ENCODE measurements at regions not wholly inside any gene's neighbourhood (a gene's known extent, or its start where the extent isn't known, plus 50 kb on each side); places are given as distances from the start of the nearest gene placed in this dataset.
A peak's percentile ranks its signal among the peaks of the same experiment; 100 is the strongest.

DNA sequence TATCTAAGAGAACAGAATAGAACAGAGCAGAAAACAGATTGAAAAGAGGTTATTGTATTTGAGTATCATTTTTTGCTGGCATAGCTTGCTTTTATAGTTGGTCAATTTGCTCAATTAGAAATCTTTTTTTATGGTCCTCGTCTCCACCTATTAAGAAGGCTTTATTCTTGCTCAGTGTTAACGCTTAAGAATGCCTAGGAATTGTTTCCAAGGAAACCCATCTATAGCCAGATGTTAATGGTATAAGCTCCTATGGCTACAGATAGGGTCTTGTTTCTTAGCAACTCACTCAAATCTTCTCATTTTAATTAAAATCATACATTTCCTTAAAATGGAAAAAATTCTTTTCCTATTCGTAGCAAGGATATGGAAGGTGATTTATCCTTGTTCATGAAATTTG is 392.3 kb downstream of the TMEM135 start:
- Histone ChIP-seq H3K9me2 (ENCODE audit: insufficient read depth, low read length) (no peaks in the 10 kb centered on the region), H3K9ac (ENCODE audit: low read length) (no peak overlapping the region), H3K4me3 (ENCODE audit: low read length) (no peak overlapping the region), H3K79me2 (replicated peaks; ENCODE audit: insufficient read depth, low read length) (no peaks in the 10 kb centered on the region), H4K20me1 (ENCODE audit: insufficient read depth) (no peaks in the 10 kb centered on the region), H3F3A (ENCODE audit: insufficient read depth, low read length, poor library complexity, severe bottlenecking) (no peaks in the 10 kb centered on the region), H3K27ac (ENCODE audit: low read length) (peak overlapping the region; percentile 42), H3K4me2 (ENCODE audit: low read length) (no peak overlapping the region), H2AFZ (ENCODE audit: low read depth, low read length) (peak overlapping the region; percentile 10), H3K36me3 (ENCODE audit: insufficient read depth, low read length) (no peaks in the 10 kb centered on the region), H3K27me3 (ENCODE audit: insufficient read depth, low read depth, low read length) (no peaks in the 10 kb centered on the region), H3K9me3 (ENCODE audit: low read length) (no peaks in the 10 kb centered on the region)
- no peak for TF ChIP-seq POLR2AphosphoS5 (IDR thresholded peaks at IDR 0.05)
- no peak for TF ChIP-seq RAD21 (conservative IDR thresholded peaks at IDR 0.05)
- TF ChIP-seq SMC3 (conservative IDR thresholded peaks at IDR 0.05; ENCODE audit: poor library complexity): no peak
- TF ChIP-seq, protein P1, sequence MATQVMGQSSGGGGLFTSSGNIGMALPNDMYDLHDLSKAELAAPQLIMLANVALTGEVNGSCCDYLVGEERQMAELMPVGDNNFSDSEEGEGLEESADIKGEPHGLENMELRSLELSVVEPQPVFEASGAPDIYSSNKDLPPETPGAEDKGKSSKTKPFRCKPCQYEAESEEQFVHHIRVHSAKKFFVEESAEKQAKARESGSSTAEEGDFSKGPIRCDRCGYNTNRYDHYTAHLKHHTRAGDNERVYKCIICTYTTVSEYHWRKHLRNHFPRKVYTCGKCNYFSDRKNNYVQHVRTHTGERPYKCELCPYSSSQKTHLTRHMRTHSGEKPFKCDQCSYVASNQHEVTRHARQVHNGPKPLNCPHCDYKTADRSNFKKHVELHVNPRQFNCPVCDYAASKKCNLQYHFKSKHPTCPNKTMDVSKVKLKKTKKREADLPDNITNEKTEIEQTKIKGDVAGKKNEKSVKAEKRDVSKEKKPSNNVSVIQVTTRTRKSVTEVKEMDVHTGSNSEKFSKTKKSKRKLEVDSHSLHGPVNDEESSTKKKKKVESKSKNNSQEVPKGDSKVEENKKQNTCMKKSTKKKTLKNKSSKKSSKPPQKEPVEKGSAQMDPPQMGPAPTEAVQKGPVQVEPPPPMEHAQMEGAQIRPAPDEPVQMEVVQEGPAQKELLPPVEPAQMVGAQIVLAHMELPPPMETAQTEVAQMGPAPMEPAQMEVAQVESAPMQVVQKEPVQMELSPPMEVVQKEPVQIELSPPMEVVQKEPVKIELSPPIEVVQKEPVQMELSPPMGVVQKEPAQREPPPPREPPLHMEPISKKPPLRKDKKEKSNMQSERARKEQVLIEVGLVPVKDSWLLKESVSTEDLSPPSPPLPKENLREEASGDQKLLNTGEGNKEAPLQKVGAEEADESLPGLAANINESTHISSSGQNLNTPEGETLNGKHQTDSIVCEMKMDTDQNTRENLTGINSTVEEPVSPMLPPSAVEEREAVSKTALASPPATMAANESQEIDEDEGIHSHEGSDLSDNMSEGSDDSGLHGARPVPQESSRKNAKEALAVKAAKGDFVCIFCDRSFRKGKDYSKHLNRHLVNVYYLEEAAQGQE (IDR thresholded peaks at IDR 0.05; ENCODE audit: borderline replicate concordance): no peak
- TF ChIP-seq EP300 (conservative IDR thresholded peaks at IDR 0.05; ENCODE audit: poor library complexity, severe bottlenecking): no peak

DNA sequence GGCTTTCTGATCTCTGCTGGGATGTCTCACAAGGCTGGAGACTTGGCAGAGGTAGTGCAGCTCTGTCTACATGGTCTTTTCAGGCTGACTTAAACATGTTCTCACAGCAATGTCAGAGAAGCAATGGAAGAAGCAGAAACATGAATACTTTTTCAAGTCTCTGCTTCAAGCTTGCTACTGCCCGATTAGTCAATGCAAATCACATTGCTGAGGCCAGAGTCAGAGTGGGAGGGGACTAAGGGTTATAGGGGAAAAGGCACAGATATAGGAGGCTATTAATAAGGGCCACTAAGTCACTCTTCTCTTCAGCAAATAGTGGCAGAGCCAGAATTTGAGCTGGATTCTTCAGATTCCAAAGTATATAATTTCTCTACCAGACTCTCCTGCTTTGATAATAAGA is 390.5 kb downstream of the TMEM135 start:
- H3K27me3 ChIP-seq (ENCODE audit: insufficient read depth, low read depth, low read length): no peaks in the 10 kb centered on the region
- H3K36me3 ChIP-seq (ENCODE audit: insufficient read depth, low read length): no peaks in the 10 kb centered on the region
- H3F3A ChIP-seq (ENCODE audit: insufficient read depth, low read length, poor library complexity, severe bottlenecking): no peaks in the 10 kb centered on the region
- no peaks in the 10 kb centered on the region for H3K9me3 ChIP-seq (ENCODE audit: low read length)
- no peak overlapping the region for H2AFZ ChIP-seq (ENCODE audit: low read depth, low read length)
- no peaks in the 10 kb centered on the region for H3K79me2 ChIP-seq (replicated peaks; ENCODE audit: insufficient read depth, low read length)
- H3K9me2 ChIP-seq (ENCODE audit: insufficient read depth, low read length): no peaks in the 10 kb centered on the region
- no peak overlapping the region for H3K4me3 ChIP-seq (ENCODE audit: low read length)
- no peak overlapping the region for H3K27ac ChIP-seq (ENCODE audit: low read length)
- no peak overlapping the region for H3K9ac ChIP-seq (ENCODE audit: low read length)
- no peak overlapping the region for H3K4me2 ChIP-seq (ENCODE audit: low read length)
- TF ChIP-seq SMC3 (conservative IDR thresholded peaks at IDR 0.05; ENCODE audit: poor library complexity) (no peak), EZH2 (IDR thresholded peaks at IDR 0.05; ENCODE audit: borderline replicate concordance, insufficient read depth, low read length, poor library complexity, severe bottlenecking) (no peak), EP300 (conservative IDR thresholded peaks at IDR 0.05; ENCODE audit: poor library complexity, severe bottlenecking) (no peak), RAD21 (conservative IDR thresholded peaks at IDR 0.05) (no peak), TAF1 (IDR thresholded peaks at IDR 0.05; ENCODE audit: low read depth) (no peak)
- TF ChIP-seq, protein P2, sequence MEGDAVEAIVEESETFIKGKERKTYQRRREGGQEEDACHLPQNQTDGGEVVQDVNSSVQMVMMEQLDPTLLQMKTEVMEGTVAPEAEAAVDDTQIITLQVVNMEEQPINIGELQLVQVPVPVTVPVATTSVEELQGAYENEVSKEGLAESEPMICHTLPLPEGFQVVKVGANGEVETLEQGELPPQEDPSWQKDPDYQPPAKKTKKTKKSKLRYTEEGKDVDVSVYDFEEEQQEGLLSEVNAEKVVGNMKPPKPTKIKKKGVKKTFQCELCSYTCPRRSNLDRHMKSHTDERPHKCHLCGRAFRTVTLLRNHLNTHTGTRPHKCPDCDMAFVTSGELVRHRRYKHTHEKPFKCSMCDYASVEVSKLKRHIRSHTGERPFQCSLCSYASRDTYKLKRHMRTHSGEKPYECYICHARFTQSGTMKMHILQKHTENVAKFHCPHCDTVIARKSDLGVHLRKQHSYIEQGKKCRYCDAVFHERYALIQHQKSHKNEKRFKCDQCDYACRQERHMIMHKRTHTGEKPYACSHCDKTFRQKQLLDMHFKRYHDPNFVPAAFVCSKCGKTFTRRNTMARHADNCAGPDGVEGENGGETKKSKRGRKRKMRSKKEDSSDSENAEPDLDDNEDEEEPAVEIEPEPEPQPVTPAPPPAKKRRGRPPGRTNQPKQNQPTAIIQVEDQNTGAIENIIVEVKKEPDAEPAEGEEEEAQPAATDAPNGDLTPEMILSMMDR (IDR thresholded peaks at IDR 0.05; ENCODE audit: poor library complexity, severe bottlenecking): no peak
- TF ChIP-seq, protein P1 (IDR thresholded peaks at IDR 0.05; ENCODE audit: borderline replicate concordance): no peak
- no peaks in the 10 kb centered on the region for H4K20me1 ChIP-seq (ENCODE audit: insufficient read depth)

Data from neural cell (in vitro differentiated cells).